TTC549 (cell line): ENCODE measurements at regions not wholly inside any gene's neighbourhood (a gene's known extent, or its start where the extent isn't known, plus 50 kb on each side); places are given as distances from the start of the nearest gene placed in this dataset.

Experiments
- FAIRE-seq: peaks from 2 replicates; lab custom pipeline; 2012; peaks lifted over from hg19 to GRCh38; lab: Jason Lieb, UNC

DNA sequence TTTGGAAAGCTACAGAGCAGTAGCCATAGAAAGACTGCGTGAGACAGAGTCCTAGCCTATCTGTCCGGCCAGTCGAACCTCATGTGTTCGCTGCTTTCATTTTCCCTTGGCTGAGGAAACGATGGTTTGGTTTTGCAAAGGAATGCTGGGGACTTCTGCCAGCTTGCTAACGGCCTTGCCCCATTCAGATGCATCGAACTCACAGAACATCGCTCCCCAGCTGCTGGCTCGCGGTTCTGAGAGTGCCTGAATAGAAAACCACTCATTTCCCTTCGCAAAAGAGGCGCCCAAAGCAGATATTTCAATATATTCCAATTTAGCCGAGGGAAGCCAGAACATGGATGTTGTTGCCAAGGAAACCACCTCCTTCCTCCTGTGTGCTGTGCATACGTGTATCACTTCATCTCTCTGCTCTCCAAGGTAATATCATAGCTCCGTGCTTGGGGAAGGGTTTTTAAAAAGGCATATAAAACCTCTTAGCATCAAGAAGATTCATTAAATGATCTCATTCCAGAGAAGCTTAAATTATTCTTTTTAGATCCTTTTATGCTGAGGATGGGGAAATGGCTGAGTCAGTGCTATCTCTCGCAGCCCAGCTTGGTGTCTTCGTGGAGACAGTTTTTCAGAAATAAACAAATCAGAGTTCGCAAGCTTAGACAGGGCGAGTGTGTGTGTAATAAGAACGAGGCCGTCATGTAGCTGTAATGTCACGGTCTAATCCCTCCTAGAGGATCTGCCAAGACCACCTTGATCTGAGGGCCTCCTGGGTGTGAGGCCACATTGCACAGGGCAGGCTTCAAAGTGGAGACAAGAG is 215.2 kb downstream of the RPS24 start:
- FAIRE-seq, result no peak

DNA sequence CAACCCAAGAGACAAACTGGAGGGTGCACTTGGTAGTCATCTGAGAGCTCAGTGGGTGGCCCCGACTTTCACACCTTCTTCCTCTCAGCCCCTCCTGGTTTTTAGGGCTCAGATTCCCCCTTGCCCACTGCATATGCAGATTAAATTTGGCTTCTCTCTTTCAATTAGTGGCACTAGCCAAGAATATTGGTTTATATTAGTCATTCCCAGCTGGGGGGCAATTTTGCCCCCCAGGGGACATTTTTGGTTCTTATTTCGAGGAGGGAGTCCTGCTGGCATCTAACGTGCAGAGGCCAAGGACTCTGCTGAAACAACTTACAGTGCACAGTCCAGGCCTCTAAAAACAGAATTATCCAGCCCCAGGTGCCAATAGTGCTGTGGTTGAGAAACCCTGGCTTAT is 216.0 kb downstream of the RPS24 start:
- no peak for FAIRE-seq

DNA sequence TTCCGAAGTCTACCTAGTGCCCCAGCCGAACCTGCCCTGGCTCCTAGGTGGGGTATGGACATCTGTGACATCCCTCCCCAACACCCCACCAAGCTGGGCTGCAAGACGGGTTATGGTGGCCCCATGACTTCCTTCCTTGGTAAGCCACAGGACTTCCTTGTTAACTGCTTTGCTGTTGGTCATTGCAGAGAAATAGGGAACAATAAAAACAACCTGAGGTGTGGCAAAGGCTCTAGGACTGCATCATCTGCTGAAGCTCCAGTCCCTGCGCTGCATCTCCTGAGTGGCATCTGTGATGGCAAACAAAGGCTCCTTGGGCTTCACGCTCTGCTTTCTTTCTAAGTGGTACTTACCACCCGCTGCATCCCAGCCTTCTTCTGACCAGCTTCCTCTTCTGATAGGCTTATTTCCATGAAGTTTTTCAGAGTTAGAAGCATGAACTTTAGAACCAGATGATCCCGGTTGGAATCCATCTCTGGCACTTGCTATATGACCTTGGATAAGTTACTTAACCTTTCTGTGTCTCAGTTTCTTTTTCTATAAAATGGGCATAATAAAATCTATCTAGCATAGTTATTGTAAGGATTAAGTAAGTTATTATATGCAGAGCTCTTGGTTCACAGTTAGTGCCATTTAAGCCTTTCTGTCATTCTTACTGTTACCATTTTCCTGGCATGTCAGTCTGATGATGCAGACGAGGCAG is 216.8 kb downstream of the RPS24 start:
- no peak for FAIRE-seq

DNA sequence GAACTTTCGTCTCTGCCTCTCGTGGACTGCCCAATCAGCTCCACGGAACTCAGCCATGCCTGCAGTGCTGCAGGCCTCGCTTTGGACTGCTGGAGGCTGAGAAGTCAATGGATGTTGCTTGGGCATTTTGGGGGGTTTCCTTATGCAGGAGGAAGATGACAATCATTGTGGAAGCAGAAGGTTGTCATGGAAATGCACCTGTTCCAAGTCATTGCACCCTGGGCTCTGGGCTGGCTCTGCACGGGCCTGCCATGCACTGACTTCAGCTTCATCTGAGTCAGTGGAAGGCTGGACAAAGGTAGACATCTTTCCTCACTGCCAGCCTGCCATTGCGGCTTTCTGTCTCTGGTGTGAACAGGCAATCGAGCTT is 217.3 kb downstream of the RPS24 start:
- FAIRE-seq, result no peak

DNA sequence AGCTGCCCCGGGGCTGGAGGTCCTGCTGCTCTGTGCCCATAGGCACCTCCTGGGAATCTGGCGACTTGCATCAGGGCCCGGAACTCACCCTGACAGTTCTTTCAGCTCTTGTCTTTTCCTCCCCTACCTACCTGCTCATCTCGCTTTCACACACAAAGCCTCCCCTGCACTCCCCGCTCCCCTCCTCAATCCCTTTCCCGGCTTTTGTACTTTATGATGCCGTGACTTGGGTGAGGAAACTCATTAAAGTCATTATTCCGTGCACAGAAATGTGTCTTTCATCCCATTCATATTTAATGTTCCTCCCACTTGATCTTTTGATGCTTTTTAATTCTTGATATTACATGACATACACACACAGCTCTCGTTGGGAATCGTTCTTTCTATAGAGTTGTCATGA is 218.6 kb downstream of the RPS24 start:
- no peak for FAIRE-seq

DNA sequence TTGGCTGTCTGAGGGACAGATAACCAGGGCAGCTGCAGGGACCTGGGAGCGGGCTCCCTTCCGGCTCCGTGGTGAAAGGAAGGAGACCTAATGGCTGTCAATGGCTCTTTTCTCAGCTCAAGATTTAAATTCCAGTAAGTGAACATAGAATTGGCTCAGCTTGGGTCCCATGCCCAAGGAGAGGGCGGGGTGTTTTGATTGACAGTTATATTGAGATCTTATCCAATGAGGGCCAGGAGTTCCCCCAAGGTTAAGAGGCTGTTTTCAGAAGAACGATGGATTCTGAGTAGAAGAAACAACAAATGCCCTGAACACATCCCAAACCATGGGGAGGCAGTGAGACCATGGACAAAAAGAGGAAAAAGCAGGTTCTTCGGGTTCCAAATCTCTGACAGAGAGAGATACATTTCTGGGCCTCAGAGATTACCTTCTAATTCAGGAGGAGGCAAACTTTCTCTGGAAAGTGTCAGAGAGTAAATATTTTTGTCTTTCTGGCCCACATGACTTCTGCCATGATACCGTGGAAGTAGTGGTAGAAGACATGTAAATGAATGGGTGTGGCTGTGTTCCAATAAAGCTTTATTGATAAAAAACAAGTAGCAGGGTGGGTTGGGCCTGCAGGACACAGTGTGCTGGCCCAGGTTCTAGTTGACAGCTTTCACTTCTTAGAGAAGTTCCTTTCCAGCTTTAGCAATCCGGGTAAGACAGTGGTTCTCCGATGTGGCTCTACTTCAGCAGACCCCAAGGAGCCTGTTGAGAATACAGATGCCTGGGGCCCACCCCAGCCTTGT is 219.6 kb downstream of the RPS24 start:
- no peak for FAIRE-seq

DNA sequence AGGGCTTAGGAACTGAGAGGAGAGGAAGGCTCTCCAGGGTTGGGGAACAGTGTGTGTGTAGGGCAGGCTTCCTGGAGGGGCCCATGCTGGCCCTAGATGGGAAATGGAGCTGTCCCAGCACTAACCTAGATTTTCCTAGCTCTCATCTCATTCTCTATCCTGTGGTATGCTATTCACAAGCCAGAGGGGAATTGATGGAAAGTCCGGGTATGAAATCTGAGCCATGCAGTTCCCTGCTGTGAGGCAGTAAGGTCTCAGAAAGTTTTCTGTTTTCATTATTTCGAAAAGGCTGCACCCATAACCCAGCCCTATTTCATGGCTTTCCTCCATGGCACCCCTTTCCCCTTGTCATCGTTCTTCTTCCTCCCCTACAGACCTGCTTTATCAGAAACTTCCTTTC is 220.3 kb downstream of the RPS24 start:
- FAIRE-seq, result no peak

DNA sequence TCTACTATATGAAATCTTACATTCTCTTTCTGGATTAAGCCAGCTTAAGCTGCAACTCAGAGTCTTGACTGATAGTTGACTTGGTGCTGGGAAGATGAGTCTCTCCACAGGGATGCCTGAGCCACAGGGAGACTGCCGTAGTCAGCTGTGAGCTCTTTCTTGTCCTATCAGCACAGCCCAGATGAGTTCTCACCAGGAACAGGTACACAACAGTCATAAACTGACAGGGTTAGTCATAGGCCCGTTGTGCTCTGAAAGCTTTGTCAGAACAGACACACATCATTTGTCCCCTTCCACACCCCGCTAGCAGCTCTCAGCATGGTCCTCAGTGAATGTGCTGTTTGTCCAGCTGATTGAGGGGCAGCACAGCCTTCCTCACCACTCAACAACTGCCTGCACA is 221.6 kb downstream of the RPS24 start:
- FAIRE-seq, result no peak

DNA sequence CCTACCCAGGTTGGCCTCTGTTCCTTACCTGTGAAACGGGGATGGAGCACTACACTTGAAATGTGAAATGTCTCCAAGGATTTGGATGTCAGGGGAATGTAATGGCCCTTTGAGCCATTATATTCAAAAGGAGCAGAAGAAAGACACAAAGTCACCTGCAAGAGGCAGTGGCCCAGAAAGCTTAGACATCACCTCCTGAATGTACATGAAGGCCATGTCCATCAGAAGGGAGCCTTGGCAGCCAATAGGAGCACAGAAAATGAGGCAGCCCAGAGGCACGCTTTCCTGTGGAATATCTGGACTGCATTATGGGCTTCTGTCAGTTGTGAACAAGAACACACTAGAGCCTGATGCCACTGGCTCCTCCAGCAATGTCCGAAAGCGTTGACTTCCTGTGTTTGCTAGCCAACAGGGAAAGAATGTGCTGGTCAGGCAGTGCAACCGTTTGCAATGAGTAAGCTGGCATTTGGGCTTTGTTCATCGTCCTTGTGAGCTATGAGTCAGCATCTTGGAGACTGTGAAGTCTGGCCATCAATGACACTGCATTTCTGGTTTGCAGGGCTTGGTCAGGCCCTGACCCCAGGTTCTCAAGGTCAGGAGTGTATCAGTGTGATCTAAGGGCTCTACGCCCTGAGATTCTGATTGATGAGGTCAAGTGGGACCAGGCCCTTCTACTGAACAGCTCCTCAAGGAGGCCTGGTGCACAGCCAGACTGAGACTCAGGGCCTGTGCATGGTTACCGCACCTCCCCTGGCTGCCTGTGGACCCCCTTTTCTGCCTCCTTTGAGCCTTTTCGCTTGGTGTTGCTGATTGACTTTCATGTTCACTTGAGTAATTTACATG is 222.4 kb downstream of the RPS24 start:
- FAIRE-seq, result no peak

DNA sequence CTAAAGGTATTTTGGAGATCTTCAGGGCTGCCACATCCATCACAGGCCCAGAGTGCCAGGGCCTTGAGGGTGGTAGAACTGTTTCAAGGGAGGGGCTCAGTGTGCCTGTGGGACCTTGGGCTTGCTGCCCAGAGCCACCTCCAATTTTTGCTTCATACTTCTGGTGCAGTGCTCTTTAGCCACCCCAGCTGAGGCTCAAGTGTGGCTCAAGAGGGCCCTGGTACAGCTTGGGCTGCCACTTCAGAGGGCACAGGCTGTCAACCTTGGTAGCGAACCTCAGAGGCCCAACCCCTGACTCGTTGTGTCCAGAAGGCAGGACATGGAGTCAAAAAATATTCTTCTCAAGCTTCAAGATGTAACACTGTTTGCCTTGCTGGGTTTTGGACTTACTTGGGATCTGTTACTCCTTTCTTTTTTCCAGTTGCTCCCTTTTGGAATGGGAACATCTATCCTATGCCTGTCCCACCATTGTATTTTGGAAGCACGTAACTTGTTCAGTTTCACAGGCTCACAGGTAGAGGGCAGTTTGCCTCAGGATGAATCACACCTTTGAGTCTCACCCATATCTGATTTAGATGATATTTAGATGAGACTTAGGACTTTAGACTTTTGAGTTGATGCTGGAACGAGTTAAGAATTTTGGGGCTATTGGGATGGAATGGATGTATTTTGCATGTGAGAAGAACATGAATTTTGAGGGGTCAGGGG is 224.8 kb downstream of the RPS24 start:
- FAIRE-seq, result no peak

DNA sequence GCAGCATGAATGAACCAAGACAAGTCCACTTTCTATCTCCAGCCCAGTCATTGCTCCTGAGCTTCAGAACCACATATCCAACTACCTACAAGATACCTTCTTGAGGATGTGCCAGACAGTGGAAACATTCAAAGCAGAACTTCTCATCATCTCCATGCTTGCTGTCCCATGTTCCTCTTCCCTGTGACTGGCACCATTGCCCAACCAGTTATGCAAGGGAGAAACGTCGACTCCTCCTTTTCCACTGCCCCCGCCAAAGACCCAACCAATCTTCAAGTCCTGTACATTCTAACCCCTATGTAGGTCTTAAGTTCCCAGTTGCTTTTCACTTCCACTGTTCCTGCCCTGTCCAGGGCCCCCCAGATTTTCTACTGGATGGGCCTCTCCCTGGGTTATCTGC is 225.7 kb downstream of the RPS24 start:
- FAIRE-seq, result no peak

DNA sequence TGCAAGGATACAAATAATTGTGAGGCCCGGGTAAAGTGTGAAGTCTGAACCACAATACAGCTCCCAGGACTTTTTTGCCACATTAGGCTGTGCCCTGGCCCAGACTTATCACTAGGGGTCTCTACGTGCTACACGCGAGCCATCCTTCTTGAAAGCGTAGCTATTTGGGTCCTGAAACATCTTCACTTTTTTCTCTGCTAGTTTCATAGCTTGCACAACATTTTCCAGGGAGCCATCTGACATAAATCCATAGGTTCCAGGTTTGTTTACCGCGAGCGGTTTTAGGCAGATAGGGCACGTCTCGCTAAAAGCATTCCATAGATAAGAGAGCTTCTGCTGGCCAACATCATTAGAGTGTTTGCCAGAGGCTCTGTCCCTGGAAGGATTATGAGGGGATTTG is 226.5 kb downstream of the RPS24 start:
- FAIRE-seq, result no peak

DNA sequence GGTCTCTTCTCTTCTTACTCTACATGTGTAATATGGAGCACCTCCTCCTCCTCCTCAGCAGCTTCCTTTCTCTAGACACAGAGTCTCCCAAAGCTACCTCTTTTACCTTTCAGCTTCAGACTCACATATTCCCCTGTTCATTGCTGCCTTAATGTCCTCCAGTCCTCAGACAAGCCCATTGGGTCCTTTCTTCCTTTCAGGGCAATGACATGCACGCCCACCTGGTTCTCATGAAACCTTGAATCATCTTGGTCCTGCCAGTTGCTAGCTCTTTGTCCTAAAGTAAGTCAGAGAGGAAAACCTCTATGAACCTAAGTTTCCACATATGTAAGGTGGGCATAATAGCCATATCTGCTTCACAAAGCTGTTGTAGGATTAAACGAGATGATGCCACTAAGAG is 227.0 kb downstream of the RPS24 start:
- FAIRE-seq, result no peak

DNA sequence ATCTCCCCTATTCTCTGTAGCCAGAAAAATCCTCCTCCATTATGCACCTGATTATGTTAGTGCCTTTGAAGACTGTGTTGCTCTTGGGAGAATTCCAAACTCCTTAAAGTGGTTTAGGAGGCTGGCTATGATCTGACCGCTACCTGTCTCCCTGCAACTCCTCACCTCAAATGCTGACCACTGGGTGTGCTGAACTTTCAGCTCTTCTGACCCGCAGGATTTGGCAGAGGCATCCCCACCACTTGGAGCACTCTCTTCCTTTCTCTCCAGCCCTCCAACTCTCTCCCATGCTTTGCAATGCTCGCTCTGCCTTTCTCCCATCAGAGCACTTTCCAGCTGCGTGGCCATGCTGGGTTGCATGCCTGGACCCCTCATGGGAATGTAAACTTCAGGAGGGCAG is 227.6 kb downstream of the RPS24 start:
- FAIRE-seq, result no peak

DNA sequence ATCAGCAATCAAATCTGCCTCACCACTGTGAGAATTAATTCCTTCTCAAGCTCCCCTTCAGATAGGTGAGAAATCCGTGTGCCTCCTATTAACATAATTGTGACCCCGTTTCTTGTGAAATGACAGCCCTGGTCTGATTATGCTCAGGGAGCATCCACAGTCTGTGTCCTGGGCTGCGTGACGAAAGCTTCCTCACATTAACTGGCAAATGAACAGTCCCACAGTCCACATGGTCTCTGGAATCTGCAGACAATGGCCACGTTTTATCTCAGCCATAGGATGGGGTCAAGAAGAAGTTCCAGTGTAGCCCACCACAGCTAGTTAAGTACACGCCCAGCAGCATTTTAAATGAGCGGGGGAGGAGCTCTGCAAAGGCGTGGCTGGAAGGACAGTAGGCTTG is 229.2 kb downstream of the RPS24 start:
- FAIRE-seq, result no peak

DNA sequence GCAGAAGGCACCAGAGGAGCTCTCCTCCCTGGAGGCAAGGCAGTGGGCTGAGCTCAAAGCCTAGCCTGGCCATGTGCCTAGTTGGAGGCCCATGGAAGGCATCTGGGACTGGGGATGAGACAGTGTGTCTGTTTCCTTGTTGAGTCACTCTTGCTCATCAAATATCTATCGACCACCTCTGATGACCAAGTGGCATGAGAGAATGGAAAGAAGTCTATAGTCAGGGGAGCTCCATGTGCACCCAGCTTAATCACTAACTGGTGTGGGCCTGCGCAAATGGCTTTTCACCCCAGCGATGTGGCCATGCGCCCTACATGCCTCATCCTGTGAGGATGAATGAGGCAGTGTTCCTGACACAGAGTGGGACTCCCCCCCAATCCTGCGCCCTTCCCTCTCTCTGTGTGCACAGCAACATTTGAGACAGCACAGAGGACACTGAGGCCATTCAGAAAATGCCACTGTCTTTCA is 229.9 kb downstream of the RPS24 start:
- no peak for FAIRE-seq

DNA sequence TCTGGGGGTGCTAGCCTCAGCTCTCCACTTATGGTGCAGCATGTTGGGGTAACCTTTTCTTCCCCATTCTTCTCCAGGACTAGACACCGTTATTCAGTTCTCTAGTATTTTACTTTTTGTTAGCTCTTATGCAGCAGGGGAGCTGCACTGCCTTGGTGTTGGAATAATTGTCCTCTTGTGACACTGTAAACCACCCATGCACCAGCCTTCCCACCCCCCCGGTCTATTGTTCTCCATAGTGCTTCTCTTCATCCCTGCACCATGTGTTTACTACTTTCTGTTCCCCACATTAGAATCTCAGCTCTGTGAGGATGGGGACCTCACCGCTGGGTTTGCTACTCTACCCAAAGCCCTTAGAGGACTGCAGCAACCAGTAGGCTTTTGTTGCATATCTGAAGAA is 230.7 kb downstream of the RPS24 start:
- FAIRE-seq, result no peak

DNA sequence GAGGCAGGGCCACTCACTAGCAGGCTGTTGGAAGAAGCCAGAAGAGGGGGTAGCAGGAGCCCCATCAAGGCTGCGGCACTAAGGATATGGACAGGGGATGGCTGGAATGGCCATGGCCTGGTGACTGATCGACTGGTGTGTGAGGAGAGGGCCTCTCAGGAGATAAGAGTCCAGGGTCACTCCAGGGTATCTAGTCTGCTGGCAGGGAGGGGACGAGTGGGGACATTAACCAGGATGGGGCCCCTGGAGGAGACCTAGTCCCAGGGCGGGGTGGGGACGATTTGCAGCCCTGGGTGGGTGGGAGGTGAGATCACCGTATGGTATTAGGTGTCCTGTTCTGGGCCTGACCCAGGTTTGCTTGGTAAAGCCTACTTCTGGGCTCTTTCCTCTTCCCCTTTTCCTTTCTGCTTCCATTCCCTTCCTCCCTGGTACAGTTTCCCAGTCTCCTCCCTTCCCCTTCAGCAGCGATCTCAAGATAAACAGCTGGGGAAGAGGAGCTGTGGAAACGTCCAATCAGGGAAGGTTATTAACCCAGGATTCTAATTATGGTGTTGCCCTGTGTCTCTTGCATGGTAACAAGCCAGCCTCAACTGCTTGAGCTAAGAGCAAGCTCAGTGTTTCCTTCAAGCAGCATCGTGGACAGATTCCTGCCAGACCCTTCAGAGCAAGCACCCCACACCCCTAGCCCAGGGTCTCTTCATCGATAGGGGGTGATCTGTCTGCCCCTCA is 233.2 kb downstream of the RPS24 start:
- no peak for FAIRE-seq

DNA sequence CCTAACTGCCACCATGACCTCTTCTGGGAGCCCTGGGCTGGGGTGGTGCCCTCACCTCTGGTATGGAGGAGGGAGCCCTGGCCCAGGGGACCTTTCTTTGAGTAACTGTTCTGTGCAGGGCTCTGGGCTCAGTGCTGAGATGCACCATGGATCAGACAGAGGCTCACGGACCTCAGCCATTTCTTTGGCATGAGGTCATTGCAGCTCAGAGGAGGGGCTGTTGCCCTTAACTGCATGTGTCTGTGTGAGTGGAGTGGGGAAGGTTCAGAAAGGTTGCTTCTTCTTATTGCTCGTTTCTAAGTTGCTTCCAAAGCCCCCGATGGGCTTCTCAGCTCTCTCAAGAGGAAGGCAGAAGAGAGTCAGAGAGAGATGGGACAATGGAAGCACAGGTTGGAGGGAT is 233.9 kb downstream of the RPS24 start:
- FAIRE-seq, result no peak

DNA sequence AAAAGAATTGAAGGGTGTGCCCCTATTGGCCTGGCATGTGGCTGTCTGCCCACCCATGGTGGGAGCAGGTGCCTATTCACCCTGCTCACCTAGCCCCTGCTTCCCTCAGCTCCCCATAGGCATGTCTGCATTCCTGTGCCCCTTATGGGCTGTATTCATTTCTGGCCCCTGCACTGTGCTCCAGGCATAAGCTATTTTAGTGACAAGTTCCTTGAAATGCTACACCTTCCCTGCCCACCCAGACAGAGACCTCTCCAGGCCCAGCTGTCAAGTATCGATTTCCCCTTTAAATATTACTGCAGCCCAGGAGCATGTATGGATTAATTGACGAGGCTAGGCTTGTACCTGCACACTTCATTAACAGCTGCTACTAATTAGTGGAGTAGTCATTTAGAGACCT is 235.4 kb downstream of the RPS24 start:
- FAIRE-seq, result no peak

DNA sequence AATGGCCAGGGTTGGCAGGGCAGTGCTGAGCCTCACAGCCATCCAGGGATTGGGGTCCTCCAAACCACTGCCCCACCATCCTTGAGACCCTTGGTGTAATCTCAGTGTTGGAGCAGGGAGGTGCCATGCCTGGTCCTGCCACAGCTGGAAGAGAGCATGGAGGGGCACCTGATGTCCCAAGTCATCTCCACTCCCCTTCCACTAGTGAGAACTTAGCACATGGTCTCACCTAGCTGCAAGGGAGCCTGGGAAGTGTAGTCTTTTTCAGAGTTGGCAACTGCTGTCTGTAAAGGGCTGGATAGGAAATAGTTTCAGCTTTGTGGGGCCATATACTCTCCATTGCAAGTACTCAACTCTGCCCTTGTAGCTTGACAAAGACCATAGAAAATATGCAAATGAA is 238.7 kb downstream of the RPS24 start:
- no peak for FAIRE-seq
